Astrocyte (in vitro differentiated cells and primary cell): ENCODE measurements at regions not wholly inside any gene's neighbourhood (a gene's known extent, or its start where the extent isn't known, plus 50 kb on each side); places are given as distances from the start of the nearest gene placed in this dataset.

Source experiments
- DNase-seq: peaks from one replicate; pipeline ENCODE4 v3.0.0-alpha.2; 2010; ENCODE audit warnings: low read depth
- FAIRE-seq: peaks from 2 replicates; lab custom pipeline; 2011; peaks lifted over from hg19 to GRCh38; lab: Jason Lieb, UNC
- H2AFZ ChIP-seq: 2 replicates; pipeline ENCODE4 v1.6.0; 2012; ENCODE audit warnings: low read depth, low read length, inconsistent platforms
- H3K27ac ChIP-seq: 2 replicates; pipeline ENCODE4 v1.5.1; 2011; ENCODE audit warnings: low read depth, low read length, inconsistent platforms
- H3K27me3 ChIP-seq: 2 replicates; pipeline ENCODE4 v1.6.0; 2011; ENCODE audit warnings: low read length, inconsistent platforms; ENCODE audit not compliant: insufficient read depth
- H3K36me3 ChIP-seq: 2 replicates; pipeline ENCODE4 v1.5.1; 2011; ENCODE audit warnings: low read length, inconsistent platforms; ENCODE audit not compliant: insufficient read depth
- H3K4me1 ChIP-seq: 2 replicates; pipeline ENCODE4 v1.5.1; 2011; ENCODE audit warnings: low read length, inconsistent platforms; ENCODE audit not compliant: insufficient read depth
- H3K4me2 ChIP-seq: 2 replicates; pipeline ENCODE4 v1.6.0; 2012; ENCODE audit warnings: low read length, inconsistent platforms
- H3K4me3 ChIP-seq: 2 replicates; pipeline ENCODE4 v1.5.1; 2011; ENCODE audit warnings: low read depth, mild to moderate bottlenecking, low read length, inconsistent platforms; ENCODE audit not compliant: insufficient read depth
- H3K79me2 ChIP-seq: 2 replicates; pipeline ENCODE4 v1.6.0; 2012; ENCODE audit warnings: mild to moderate bottlenecking, low read length, inconsistent platforms; ENCODE audit not compliant: insufficient read depth
- H3K9ac ChIP-seq: 2 replicates; pipeline ENCODE4 v1.6.0; 2012; ENCODE audit warnings: mild to moderate bottlenecking, low read length, inconsistent platforms
- H3K9me3 ChIP-seq: 2 replicates; pipeline ENCODE4 v1.5.1; 2012; ENCODE audit warnings: low read depth, mild to moderate bottlenecking, low read length, inconsistent platforms; ENCODE audit not compliant: insufficient read depth
- H4K20me1 ChIP-seq: 2 replicates; pipeline ENCODE4 v1.6.0; 2012; ENCODE audit warnings: low read length, inconsistent platforms; ENCODE audit not compliant: insufficient read depth
- H3K27ac Mint-ChIP-seq: one replicate; pipeline ENCODE4 v1.8.0; 2021; ENCODE audit warnings: mild to moderate bottlenecking, mixed read lengths; ENCODE audit not compliant: unreplicated experiment
- H3K27me3 Mint-ChIP-seq: one replicate; pipeline ENCODE4 v1.8.0; 2021; ENCODE audit warnings: low read depth, mixed read lengths; ENCODE audit not compliant: unreplicated experiment
- H3K36me3 Mint-ChIP-seq: one replicate; pipeline ENCODE4 v1.8.0; 2021; ENCODE audit warnings: low read depth, mixed read lengths; ENCODE audit not compliant: unreplicated experiment
- H3K4me1 Mint-ChIP-seq: one replicate; pipeline ENCODE4 v1.8.0; 2021; ENCODE audit warnings: low read depth, mixed read lengths; ENCODE audit not compliant: unreplicated experiment
- H3K4me3 Mint-ChIP-seq: one replicate; pipeline ENCODE4 v1.8.0; 2021; ENCODE audit warnings: mild to moderate bottlenecking, moderate library complexity, mixed read lengths; ENCODE audit not compliant: unreplicated experiment
- H3K9me3 Mint-ChIP-seq: one replicate; pipeline ENCODE4 v1.8.0; 2021; ENCODE audit warnings: mild to moderate bottlenecking, mixed read lengths; ENCODE audit not compliant: unreplicated experiment
- CTCF ChIP-seq: IDR thresholded peaks from 2 replicates; pipeline ENCODE4 v1.5.1; 2011; ENCODE audit warnings: low read depth, mild to moderate bottlenecking, inconsistent platforms, low read length, moderate library complexity; ENCODE audit not compliant: insufficient read depth
- EZH2 ChIP-seq: IDR thresholded peaks from 2 replicates; pipeline ENCODE4 v1.6.1; 2012; ENCODE audit warnings: mild to moderate bottlenecking, low read length, inconsistent platforms; ENCODE audit not compliant: insufficient read depth

DNA sequence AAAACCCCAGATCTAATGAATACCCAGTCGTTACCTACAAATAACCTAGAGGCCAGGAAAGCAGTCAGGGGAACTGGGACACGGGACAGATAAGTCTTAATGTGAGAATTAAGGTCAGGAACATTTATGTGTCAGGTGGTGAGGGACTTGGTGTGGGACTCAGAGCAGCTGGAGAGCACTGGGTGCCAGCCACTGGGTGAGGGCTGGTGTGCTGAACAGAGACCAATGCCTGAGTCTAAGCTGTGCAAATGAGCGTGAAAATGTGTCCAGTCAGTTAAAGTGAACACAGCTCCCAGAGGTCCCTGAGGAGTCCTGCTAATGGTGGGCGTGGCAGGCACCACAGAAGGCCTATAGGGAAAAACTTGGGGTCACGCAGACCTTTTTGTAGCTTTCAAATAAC lies 225.9 kb downstream of the C1D start:
- Mint-ChIP-seq H3K4me1 (peaks cover 2% of the 10 kb centered on the region), H3K36me3 (no peaks in the 10 kb centered on the region), H3K27me3 (peaks cover 4% of the 10 kb centered on the region), H3K4me3 (no peak overlapping the region), H3K9me3 (no peaks in the 10 kb centered on the region), H3K27ac (no peak overlapping the region)
- FAIRE-seq (no peak), DNase-seq (no peak)
- Histone ChIP-seq H3K9me3 (no peaks in the 10 kb centered on the region), H3K79me2 (no peaks in the 10 kb centered on the region), H3K9ac (no peak overlapping the region), H3K4me3 (no peak overlapping the region), H3K36me3 (no peaks in the 10 kb centered on the region), H3K4me2 (no peak overlapping the region), H4K20me1 (no peaks in the 10 kb centered on the region), H3K27ac (no peak overlapping the region), H3K4me1 (no peaks in the 10 kb centered on the region), H3K27me3 (no peaks in the 10 kb centered on the region), H2AFZ (no peak overlapping the region)
- no peak for TF ChIP-seq EZH2
- no peak for TF ChIP-seq CTCF

- Histone ChIP-seq H3K4me1 (no peaks in the 10 kb centered on the region), H3K9ac (no peak overlapping the region), H3K79me2 (no peaks in the 10 kb centered on the region), H3K9me3 (no peaks in the 10 kb centered on the region), H3K27me3 (no peaks in the 10 kb centered on the region), H2AFZ (no peak overlapping the region), H3K36me3 (no peaks in the 10 kb centered on the region), H3K4me3 (no peak overlapping the region), H4K20me1 (no peaks in the 10 kb centered on the region), H3K27ac (no peak overlapping the region), H3K4me2 (no peak overlapping the region)
- Mint-ChIP-seq H3K9me3 (no peaks in the 10 kb centered on the region), H3K27ac (no peak overlapping the region), H3K4me3 (no peak overlapping the region), H3K36me3 (no peaks in the 10 kb centered on the region), H3K4me1 (peaks cover 2% of the 10 kb centered on the region), H3K27me3 (peaks cover 15% of the 10 kb centered on the region)
- DNase-seq (no peak), FAIRE-seq (no peak)
- no peak for TF ChIP-seq CTCF
- no peak for TF ChIP-seq EZH2
Observed at GRCh38 chr2:67838205-67838604, 224.6 kb downstream of the C1D start.

DNA sequence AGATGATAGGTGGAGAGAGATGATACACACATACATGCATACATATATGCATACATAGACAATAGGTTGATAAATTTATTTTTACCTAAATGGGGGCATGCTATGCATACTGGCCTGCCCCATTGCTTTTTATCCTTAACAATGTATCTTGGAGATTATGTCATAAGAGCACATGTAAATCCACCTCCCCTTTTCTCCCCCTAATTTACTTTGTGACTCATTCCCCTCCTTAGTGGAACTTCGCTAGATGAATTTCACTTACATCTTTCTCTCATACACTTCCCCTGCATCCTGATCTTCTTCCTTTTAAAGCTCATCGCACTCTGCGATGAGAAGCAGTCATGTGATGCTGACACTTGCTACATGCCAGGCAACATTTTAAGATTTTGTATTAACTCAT lies 223.6 kb downstream of the C1D start:
- H3K79me2 ChIP-seq, result no peaks in the 10 kb centered on the region
- no peak overlapping the region for H2AFZ ChIP-seq
- H4K20me1 ChIP-seq, result no peaks in the 10 kb centered on the region
- H3K27me3 Mint-ChIP-seq, result peaks cover 18% of the 10 kb centered on the region
- no peak overlapping the region for H3K4me3 Mint-ChIP-seq
- no peaks in the 10 kb centered on the region for H3K4me1 ChIP-seq
- TF ChIP-seq EZH2, result no peak
- no peak for TF ChIP-seq CTCF
- no peaks in the 10 kb centered on the region for H3K9me3 ChIP-seq
- no peaks in the 10 kb centered on the region for H3K36me3 ChIP-seq
- H3K27ac Mint-ChIP-seq, result no peak overlapping the region
- FAIRE-seq (no peak), DNase-seq (peak; percentile 54)
- H3K4me1 Mint-ChIP-seq, result no peaks in the 10 kb centered on the region
- no peak overlapping the region for H3K9ac ChIP-seq
- H3K27me3 ChIP-seq, result no peaks in the 10 kb centered on the region
- no peaks in the 10 kb centered on the region for H3K9me3 Mint-ChIP-seq
- no peaks in the 10 kb centered on the region for H3K36me3 Mint-ChIP-seq
- H3K4me3 ChIP-seq, result no peak overlapping the region
- H3K4me2 ChIP-seq, result peak overlapping the region; percentile 16
- H3K27ac ChIP-seq, result no peak overlapping the region
